ENCODE measurements at regions not wholly inside any gene's neighbourhood (a gene's known extent, or its start where the extent isn't known, plus 50 kb on each side); places are given as distances from the start of the nearest gene placed in this dataset.

DNA sequence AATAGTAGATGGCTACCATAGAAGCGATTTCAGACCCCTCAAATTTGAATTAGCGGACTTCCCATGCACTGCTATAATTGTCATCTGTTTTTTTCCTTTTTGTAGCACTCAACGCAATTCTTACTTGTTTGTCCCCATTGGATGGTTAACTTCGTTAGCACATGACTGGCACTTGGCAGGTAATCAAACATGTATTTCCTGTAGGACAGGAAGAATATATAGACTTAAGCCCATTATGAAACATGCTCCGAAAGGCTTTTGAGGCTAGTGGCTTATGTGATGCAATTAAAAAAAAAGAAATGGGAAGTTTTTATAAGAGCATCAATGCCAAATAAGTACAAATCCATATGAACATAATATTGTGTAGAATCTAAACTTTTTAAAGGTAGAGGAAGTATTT, 301.2 kb downstream of the PSAT1 start:
- H3K4me2 ChIP-seq (ENCODE audit: insufficient read depth in 1 of 2, low read depth in 2 of 2, low read length in 2 of 2): no peak overlapping the region

More for the DNA sequence above, 301.2 kb downstream of the PSAT1 start:
- Histone ChIP-seq H2AFZ (ENCODE audit: low read length) (no peak overlapping the region), H3K79me1 (ENCODE audit: low read depth, low read length) (no peaks in the 10 kb centered on the region), H4K8ac (ENCODE audit: extremely low read depth, insufficient read depth, low read length) (no peak overlapping the region), H3K23ac (ENCODE audit: insufficient read length) (no peak overlapping the region), H3K79me2 (ENCODE audit: control insufficient read depth in 1 of 2, insufficient read depth in 2 of 2, low read length in 2 of 2) (no peaks in the 10 kb centered on the region), H3K9ac (replicated peaks in 1 of 4; ENCODE audit: extremely low read depth in 1 of 4, low read depth in 3 of 4, low read length in 3 of 4) (no peak overlapping the region), H3K56ac (replicated peaks; ENCODE audit: insufficient read length, low read depth, low read length) (no peak overlapping the region), H3K9me3 (ENCODE audit: insufficient read depth in 2 of 2, low read depth in 1 of 2, low read length in 1 of 2) (no peaks in the 10 kb centered on the region), H2BK5ac (ENCODE audit: low read depth, low read length) (no peak overlapping the region), H4K20me1 (replicated peaks in 1 of 2; ENCODE audit: control insufficient read depth in 1 of 2, insufficient read depth in 2 of 2, low read length in 2 of 2) (no peaks in the 10 kb centered on the region), H4K5ac (ENCODE audit: insufficient read length, low read depth, low read length) (no peak overlapping the region), H3K27ac (ENCODE audit: low read depth, low read length) (no peak overlapping the region), H3K4me3 (ENCODE audit: extremely low read depth in 1 of 4, insufficient read depth in 2 of 4, low read depth in 3 of 4, low read length in 4 of 4) (no peak overlapping the region), H3K4ac (replicated peaks; ENCODE audit: insufficient read length, low read depth, low read length) (no peak overlapping the region), H3K18ac (ENCODE audit: extremely low read depth, low read length) (no peak overlapping the region), H3K14ac (ENCODE audit: insufficient read length) (no peak overlapping the region), H3K4me1 (replicated peaks in 1 of 4; ENCODE audit: control insufficient read depth in 3 of 4, insufficient read depth in 4 of 4, low read length in 3 of 4) (no peaks in the 10 kb centered on the region; a peak in 1 of 7 replicates), H2BK15ac (ENCODE audit: low read length) (no peak overlapping the region), H4K91ac (replicated peaks; ENCODE audit: insufficient read length, low read length) (no peak overlapping the region), H2BK120ac (replicated peaks; ENCODE audit: low read depth, low read length) (no peak overlapping the region), H3K27me3 (replicated peaks in 1 of 4; ENCODE audit: control insufficient read depth in 3 of 4, extremely low read depth in 1 of 4, insufficient read depth in 3 of 4, low read length in 3 of 4) (no peaks in the 10 kb centered on the region), H2BK20ac (ENCODE audit: low read length) (no peak overlapping the region), H3K36me3 (ENCODE audit: control insufficient read depth in 2 of 4, insufficient read depth in 4 of 4, low read length in 3 of 4) (no peaks in the 10 kb centered on the region), H2BK12ac (ENCODE audit: low read depth, low read length) (no peak overlapping the region), H2AK5ac (ENCODE audit: low read depth, low read length) (no peak overlapping the region), H3K23me2 (ENCODE audit: low read depth, low read length) (no peaks in the 10 kb centered on the region)
- POLR2A ChIA-PET (ENCODE audit: partially characterized antibody): no interaction called here
- DNase-seq (ENCODE audit: low read depth in 1 of 2, low spot score in 2 of 2) (no peak), FAIRE-seq (no peak)
- CTCF ChIA-PET (ENCODE audit: partially characterized antibody): interaction anchor here (1.0 kb wide), 1 partner anchor 9 kb away, joined by 3 read pairs; no protein-coding TSS in a partner anchor
- TF ChIP-seq JUND (IDR thresholded peaks at IDR 0.05; ENCODE audit: low read length) (no peak), EZH2 (IDR thresholded peaks at IDR 0.05; ENCODE audit: low read depth, low read length, severe bottlenecking) (no peak), SIX5 (IDR thresholded peaks at IDR 0.05; ENCODE audit: low read depth, low read length) (no peak), RXRA (IDR thresholded peaks at IDR 0.05; ENCODE audit: insufficient read depth, low read depth, low read length) (no peak), RAD21 (IDR thresholded peaks at IDR 0.05 in 1 of 2, conservative IDR thresholded peaks at IDR 0.05 in 1 of 2; ENCODE audit: low read depth in 2 of 2, low read length in 2 of 2) (no peak), CHD2 (IDR thresholded peaks at IDR 0.05; ENCODE audit: low read length) (no peak), SP4 (IDR thresholded peaks at IDR 0.05; ENCODE audit: low read length) (no peak), KDM1A (IDR thresholded peaks at IDR 0.05; ENCODE audit: borderline replicate concordance, low read length) (no peak), GABPA (IDR thresholded peaks at IDR 0.05; ENCODE audit: borderline replicate concordance, insufficient read depth, low read length) (no peak), EP300 (IDR thresholded peaks at IDR 0.05; ENCODE audit: borderline replicate concordance in 1 of 2, low read depth in 2 of 2, low read length in 2 of 2) (no peak), SIRT6 (IDR thresholded peaks at IDR 0.05; ENCODE audit: low read length) (no peak)
- TF ChIP-seq, protein P1, sequence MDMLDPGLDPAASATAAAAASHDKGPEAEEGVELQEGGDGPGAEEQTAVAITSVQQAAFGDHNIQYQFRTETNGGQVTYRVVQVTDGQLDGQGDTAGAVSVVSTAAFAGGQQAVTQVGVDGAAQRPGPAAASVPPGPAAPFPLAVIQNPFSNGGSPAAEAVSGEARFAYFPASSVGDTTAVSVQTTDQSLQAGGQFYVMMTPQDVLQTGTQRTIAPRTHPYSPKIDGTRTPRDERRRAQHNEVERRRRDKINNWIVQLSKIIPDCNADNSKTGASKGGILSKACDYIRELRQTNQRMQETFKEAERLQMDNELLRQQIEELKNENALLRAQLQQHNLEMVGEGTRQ (IDR thresholded peaks at IDR 0.05; ENCODE audit: low read length): no peak
- 85% methylated on average over 5 of the region's 5 CpGs; no CpG with 5 or more reads in 1 of the 2 experiments for WGBS, 2 experiments (ENCODE audit: extremely low coverage in 1 of 2, insufficient coverage in 1 of 2, insufficient read length in 1 of 2, insufficient replicate concordance in 2 of 2, low coverage in 1 of 2, low lambda C conversion rate in 2 of 2, missing lambda C conversion rate in 1 of 2)
